HFF-Myc (cell line): ENCODE measurements at regions not wholly inside any gene's neighbourhood (a gene's known extent, or its start where the extent isn't known, plus 50 kb on each side); places are given as distances from the start of the nearest gene placed in this dataset.
"Not testable (repeated sequence)": the region's sequence is repeated elsewhere in the genome, so short reads cannot be mapped to it uniquely, and the experiment has no call there.

Experiments used
- DNase-seq: peaks from one replicate; pipeline ENCODE4 v3.0.0-alpha.2; 2011; ENCODE audit warnings: low read depth; ENCODE audit errors: extremely low read depth
- H3K4me3 ChIP-seq: replicated peaks from 2 replicates; pipeline ENCODE4 v1.5.1; 2011; ENCODE audit warnings: low read depth, mild to moderate bottlenecking, control low read depth, low read length
- CTCF ChIP-seq: IDR thresholded peaks from 2 replicates; pipeline ENCODE4 v1.5.1; 2012; ENCODE audit warnings: mild to moderate bottlenecking, low read depth, low read length, control low read depth; ENCODE audit errors: missing control alignments

- H3K4me3 ChIP-seq = no peak overlapping the region
- no peak for DNase-seq
- no peak for TF ChIP-seq CTCF
These were observed 149.5 kb upstream of the LMNTD1 start for GRCh38 chr12:25702553-25702952.

- DNase-seq = no peak
- H3K4me3 ChIP-seq = no peak overlapping the region
- no peak for TF ChIP-seq CTCF
These were observed 152.2 kb upstream of the LMNTD1 start for GRCh38 chr12:25705261-25705660.

- DNase-seq = peak; percentile 80
- H3K4me3 ChIP-seq = not testable (repeated sequence)
These were observed 153.6 kb upstream of the LMNTD1 start for GRCh38 chr12:25706646-25707045.

- H3K4me3 ChIP-seq = no peak overlapping the region
- TF ChIP-seq CTCF = no peak
- no peak for DNase-seq
These were observed 154.0 kb upstream of the LMNTD1 start for GRCh38 chr12:25707056-25707455.

GRCh38 chr12:25708661-25709060 lies 155.6 kb upstream of the LMNTD1 start:
- DNase-seq = no peak
- TF ChIP-seq CTCF = no peak
- H3K4me3 ChIP-seq = no peak overlapping the region

- no peak overlapping the region for H3K4me3 ChIP-seq
- no peak for TF ChIP-seq CTCF
- DNase-seq = no peak
These were observed 157.0 kb upstream of the LMNTD1 start for GRCh38 chr12:25710128-25710527.

- not testable (repeated sequence) for H3K4me3 ChIP-seq, DNase-seq
These were observed 158.0 kb upstream of the LMNTD1 start for GRCh38 chr12:25710938-25711605.

- DNase-seq = no peak
- no peak overlapping the region for H3K4me3 ChIP-seq
- TF ChIP-seq CTCF = no peak
These were observed 159.1 kb upstream of the LMNTD1 start for GRCh38 chr12:25712169-25712568.
